Hepatocyte (in vitro differentiated cells): ENCODE measurements at regions not wholly inside any gene's neighbourhood (a gene's known extent, or its start where the extent isn't known, plus 50 kb on each side); places are given as distances from the start of the nearest gene placed in this dataset.

Experiments
- EZH2 ChIP-seq: fragments of 200-600 bp; sonication (generic); IDR thresholded peaks from 2 replicates; pipeline ENCODE4 v1.6.1; 2016; ENCODE audit warnings: antibody characterized with exemption, mild to moderate bottlenecking, borderline replicate concordance
- TF ChIP-seq, protein P1 (sequence below): fragments of 200-600 bp; sonication (generic); IDR thresholded peaks from 2 replicates; pipeline ENCODE4 v1.5.1; 2016; ENCODE audit warnings: antibody characterized with exemption, mild to moderate bottlenecking; ENCODE audit not compliant: poor library complexity

DNA sequence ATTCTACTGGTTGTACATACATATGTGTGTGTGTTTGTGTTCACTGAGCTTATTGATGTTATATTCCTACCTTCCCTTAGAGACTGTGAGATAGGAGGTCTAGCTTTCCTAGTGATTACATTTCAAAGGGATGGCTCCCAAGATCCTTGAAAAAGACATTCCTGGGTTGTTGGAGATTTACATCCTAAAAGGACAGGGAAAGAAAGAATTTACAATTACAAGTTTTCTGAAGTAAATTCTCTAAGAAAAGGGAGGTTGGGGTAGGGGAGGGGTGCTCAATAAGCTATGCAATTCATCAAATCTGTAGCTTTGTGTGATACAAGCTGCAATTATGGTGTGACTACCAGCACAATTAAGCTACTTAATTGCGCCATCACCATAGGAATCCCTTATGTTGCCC, 284.3 kb downstream of the NUP35 start:
- TF ChIP-seq, protein P1, sequence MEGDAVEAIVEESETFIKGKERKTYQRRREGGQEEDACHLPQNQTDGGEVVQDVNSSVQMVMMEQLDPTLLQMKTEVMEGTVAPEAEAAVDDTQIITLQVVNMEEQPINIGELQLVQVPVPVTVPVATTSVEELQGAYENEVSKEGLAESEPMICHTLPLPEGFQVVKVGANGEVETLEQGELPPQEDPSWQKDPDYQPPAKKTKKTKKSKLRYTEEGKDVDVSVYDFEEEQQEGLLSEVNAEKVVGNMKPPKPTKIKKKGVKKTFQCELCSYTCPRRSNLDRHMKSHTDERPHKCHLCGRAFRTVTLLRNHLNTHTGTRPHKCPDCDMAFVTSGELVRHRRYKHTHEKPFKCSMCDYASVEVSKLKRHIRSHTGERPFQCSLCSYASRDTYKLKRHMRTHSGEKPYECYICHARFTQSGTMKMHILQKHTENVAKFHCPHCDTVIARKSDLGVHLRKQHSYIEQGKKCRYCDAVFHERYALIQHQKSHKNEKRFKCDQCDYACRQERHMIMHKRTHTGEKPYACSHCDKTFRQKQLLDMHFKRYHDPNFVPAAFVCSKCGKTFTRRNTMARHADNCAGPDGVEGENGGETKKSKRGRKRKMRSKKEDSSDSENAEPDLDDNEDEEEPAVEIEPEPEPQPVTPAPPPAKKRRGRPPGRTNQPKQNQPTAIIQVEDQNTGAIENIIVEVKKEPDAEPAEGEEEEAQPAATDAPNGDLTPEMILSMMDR: no peak
- no peak for TF ChIP-seq EZH2
